BLaER1 treated with 17β-estradiol and CSF1 and Interleukin-3, amounts not matched to agents 10 nM and 100 nM (cell line): ENCODE measurements at regions not wholly inside any gene's neighbourhood (a gene's known extent, or its start where the extent isn't known, plus 50 kb on each side); places are given as distances from the start of the nearest gene placed in this dataset.
A peak's percentile ranks its signal among the peaks of the same experiment; 100 is the strongest.

Source experiments
- H3K27ac ChIP-seq, 11 experiments: shearing (Covaris generic); formaldehyde crosslinking; 2 replicates each; pipeline ENCODE4 v1.8.1; 2022
- H3K27me3 ChIP-seq, 11 experiments: shearing (Covaris generic); formaldehyde crosslinking; 2 replicates each; pipeline ENCODE4 v1.8.1; 2022
- H3K36me3 ChIP-seq, 11 experiments: shearing (Covaris generic); formaldehyde crosslinking; 2 replicates each; pipeline ENCODE4 v1.8.1; 2022
- H3K4me1 ChIP-seq, 10 experiments: shearing (Covaris generic); formaldehyde crosslinking; 2 replicates each; pipeline ENCODE4 v1.8.1; 2022
- H3K4me2 ChIP-seq, 11 experiments: shearing (Covaris generic); formaldehyde crosslinking; 2 replicates each; pipeline ENCODE4 v1.8.1; 2022
- H3K4me3 ChIP-seq, 10 experiments: shearing (Covaris generic); formaldehyde crosslinking; 2 replicates each; pipeline ENCODE4 v1.8.1; 2022
- H3K9ac ChIP-seq, 11 experiments: shearing (Covaris generic); formaldehyde crosslinking; 2 replicates each; pipeline ENCODE4 v1.8.1; 2022
- H3K9me3 ChIP-seq, 11 experiments: shearing (Covaris generic); formaldehyde crosslinking; replicated peaks in 1 of 11; 2 replicates each; pipeline ENCODE4 v1.8.1; 2022
- H4K20me1 ChIP-seq, 11 experiments: shearing (Covaris generic); formaldehyde crosslinking; 2 replicates each; pipeline ENCODE4 v1.8.1; 2022
- Cebpa-rat ChIP-seq, 11 experiments: shearing (Covaris generic); IDR thresholded peaks; 2 replicates each; pipeline ENCODE4 v1.8.1; 2022

DNA sequence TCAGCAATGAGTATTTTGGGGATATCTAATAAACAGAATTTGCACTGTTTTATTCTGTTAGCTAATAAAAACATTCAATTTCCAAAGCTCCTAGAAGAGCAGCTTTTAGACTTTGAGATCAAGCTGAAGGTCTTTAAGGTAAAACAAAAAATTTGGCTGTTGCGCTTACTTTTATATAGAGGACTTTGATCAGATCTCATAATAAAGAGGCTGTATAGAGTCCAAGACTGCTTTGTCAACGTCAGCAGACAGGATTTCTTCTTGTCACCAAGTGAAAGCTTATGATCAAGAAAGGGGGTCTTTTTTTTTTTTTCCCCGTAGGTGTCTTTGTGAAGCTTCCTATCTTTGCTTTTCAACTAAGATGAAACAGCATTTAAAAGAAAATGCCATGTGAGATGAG lies 556.5 kb upstream of the SLC35B3 start:
- no peak overlapping the region for H3K4me3 ChIP-seq
- H3K27ac ChIP-seq = no peak overlapping the region
- no peaks in the 10 kb centered on the region for H4K20me1 ChIP-seq
- no peaks in the 10 kb centered on the region for H3K36me3 ChIP-seq
- no peak overlapping the region for H3K4me2 ChIP-seq
- no peaks in the 10 kb centered on the region; a peak in 1 of 22 replicates for H3K9me3 ChIP-seq
- H3K27me3 ChIP-seq = no peaks in the 10 kb centered on the region
- no peaks in the 10 kb centered on the region for H3K4me1 ChIP-seq
- no peak for TF ChIP-seq Cebpa-rat (IDR thresholded peaks at IDR 0.05)
- H3K9ac ChIP-seq = no peak overlapping the region

DNA sequence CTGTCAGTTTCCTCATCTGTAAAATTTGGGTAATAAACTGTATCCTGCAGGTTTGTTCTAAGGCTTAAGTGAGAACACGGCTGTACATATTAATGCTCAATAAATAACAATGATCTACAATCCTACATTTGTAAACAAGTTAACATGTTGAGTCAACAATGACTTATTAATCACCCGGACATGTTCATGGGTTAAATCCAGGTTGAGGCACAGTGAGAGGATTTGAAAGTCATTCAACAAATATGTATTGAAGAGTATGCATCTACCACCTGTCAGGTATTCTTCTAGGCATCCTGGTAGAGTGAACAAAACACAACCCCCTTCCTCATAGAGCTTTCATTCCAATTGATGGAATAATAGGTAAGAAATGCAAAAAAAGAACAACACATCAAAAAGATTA lies 554.7 kb upstream of the SLC35B3 start:
- H3K9me3 ChIP-seq = no peaks in the 10 kb centered on the region
- H3K9ac ChIP-seq = no peak overlapping the region
- no peak overlapping the region for H3K4me3 ChIP-seq
- no peaks in the 10 kb centered on the region for H3K4me1 ChIP-seq
- H4K20me1 ChIP-seq = no peaks in the 10 kb centered on the region
- no peaks in the 10 kb centered on the region for H3K27me3 ChIP-seq
- no peak overlapping the region for H3K27ac ChIP-seq
- H3K4me2 ChIP-seq = no peak overlapping the region
- no peaks in the 10 kb centered on the region for H3K36me3 ChIP-seq
- no peak for TF ChIP-seq Cebpa-rat (IDR thresholded peaks at IDR 0.05)

DNA sequence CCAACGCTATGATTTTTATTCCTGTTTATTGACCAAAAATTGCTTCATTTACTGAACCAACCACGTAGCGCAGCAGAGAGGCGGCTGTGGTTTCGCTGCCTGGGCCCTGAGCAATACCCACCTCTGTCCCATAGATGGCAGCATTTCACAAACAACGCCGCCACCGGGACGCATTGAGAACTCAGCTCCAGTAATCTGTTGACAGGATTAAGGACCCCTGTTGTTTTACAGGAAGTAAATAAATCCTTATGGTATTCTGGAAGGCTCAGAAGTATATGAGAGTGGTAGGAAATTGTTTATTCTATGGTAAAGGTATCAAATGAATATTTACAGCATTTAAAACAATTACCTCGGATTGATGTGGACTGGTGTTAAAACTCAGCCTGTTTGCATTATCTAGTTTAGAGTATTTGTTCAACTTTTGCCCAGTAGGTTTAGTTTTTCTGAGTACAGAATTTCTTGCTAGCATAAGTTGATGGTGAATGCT lies 547.9 kb upstream of the SLC35B3 start:
- H3K4me2 ChIP-seq = peak overlapping the region in 2 of 11 experiments; percentile 31 to 49; a peak in 1 of 22 replicates
- peaks cover 0 to 4% (median 0%) of the 10 kb centered on the region in 11 experiments; a peak in 3 of 22 replicates for H3K9me3 ChIP-seq
- no peaks in the 10 kb centered on the region for H3K27me3 ChIP-seq
- H3K27ac ChIP-seq = no peak overlapping the region
- no peak overlapping the region for H3K9ac ChIP-seq
- no peak overlapping the region for H3K4me3 ChIP-seq
- no peaks in the 10 kb centered on the region for H3K36me3 ChIP-seq
- peaks cover 0 to 10% (median 4%) of the 10 kb centered on the region in 10 experiments; a peak in 3 of 20 replicates for H3K4me1 ChIP-seq
- H4K20me1 ChIP-seq = no peaks in the 10 kb centered on the region
- TF ChIP-seq Cebpa-rat (IDR thresholded peaks at IDR 0.05) = 0 out of 22 replicates have a peak, but pooled peaks of 1 of the 11 experiments have one; percentile 20

- no peak overlapping the region for H3K4me3 ChIP-seq
- H3K9me3 ChIP-seq = peaks cover 0 to 7% (median 0%) of the 10 kb centered on the region in 11 experiments; a peak in 4 of 22 replicates
- H3K9ac ChIP-seq = no peak overlapping the region
Observed at GRCh38 chr6:8982668-8983067, 547.3 kb upstream of the SLC35B3 start.

GRCh38 chr6:8973395-8973794 lies 538.0 kb upstream of the SLC35B3 start:
- H3K4me3 ChIP-seq = no peak overlapping the region
- H3K27me3 ChIP-seq = no peaks in the 10 kb centered on the region
- H3K36me3 ChIP-seq = no peaks in the 10 kb centered on the region
- no peak overlapping the region for H3K27ac ChIP-seq
- TF ChIP-seq Cebpa-rat (IDR thresholded peaks at IDR 0.05) = no peak
- peaks cover 15 to 29% (median 22%) of the 10 kb centered on the region in 11 experiments; a peak in 21 of 22 replicates for H3K9me3 ChIP-seq
- no peaks in the 10 kb centered on the region for H3K4me1 ChIP-seq
- no peaks in the 10 kb centered on the region for H4K20me1 ChIP-seq
- H3K4me2 ChIP-seq = no peak overlapping the region
- no peak overlapping the region for H3K9ac ChIP-seq

More at GRCh38 chr6:8982668-8983067, 547.3 kb upstream of the SLC35B3 start:
- Histone ChIP-seq H3K36me3 (no peaks in the 10 kb centered on the region), H3K27ac (no peak overlapping the region), H4K20me1 (no peaks in the 10 kb centered on the region), H3K4me1 (peaks cover 0 to 10% (median 4%) of the 10 kb centered on the region in 10 experiments; a peak in 3 of 20 replicates), H3K4me2 (peak overlapping the region in 2 of 11 experiments; percentile 31 to 49; a peak in 1 of 22 replicates), H3K27me3 (no peaks in the 10 kb centered on the region)
- no peak for TF ChIP-seq Cebpa-rat (IDR thresholded peaks at IDR 0.05)

GRCh38 chr6:8969747-8970146 lies 534.4 kb upstream of the SLC35B3 start:
- no peak overlapping the region for H3K9ac ChIP-seq
- no peaks in the 10 kb centered on the region for H3K27me3 ChIP-seq
- peaks cover 15 to 38% (median 22%) of the 10 kb centered on the region in 11 experiments; a peak in 21 of 22 replicates for H3K9me3 ChIP-seq
- no peaks in the 10 kb centered on the region for H3K4me1 ChIP-seq
- no peak overlapping the region for H3K27ac ChIP-seq
- no peak overlapping the region for H3K4me2 ChIP-seq
- H3K36me3 ChIP-seq = no peaks in the 10 kb centered on the region
- no peak overlapping the region for H3K4me3 ChIP-seq
- TF ChIP-seq Cebpa-rat (IDR thresholded peaks at IDR 0.05) = no peak
- no peaks in the 10 kb centered on the region for H4K20me1 ChIP-seq

DNA sequence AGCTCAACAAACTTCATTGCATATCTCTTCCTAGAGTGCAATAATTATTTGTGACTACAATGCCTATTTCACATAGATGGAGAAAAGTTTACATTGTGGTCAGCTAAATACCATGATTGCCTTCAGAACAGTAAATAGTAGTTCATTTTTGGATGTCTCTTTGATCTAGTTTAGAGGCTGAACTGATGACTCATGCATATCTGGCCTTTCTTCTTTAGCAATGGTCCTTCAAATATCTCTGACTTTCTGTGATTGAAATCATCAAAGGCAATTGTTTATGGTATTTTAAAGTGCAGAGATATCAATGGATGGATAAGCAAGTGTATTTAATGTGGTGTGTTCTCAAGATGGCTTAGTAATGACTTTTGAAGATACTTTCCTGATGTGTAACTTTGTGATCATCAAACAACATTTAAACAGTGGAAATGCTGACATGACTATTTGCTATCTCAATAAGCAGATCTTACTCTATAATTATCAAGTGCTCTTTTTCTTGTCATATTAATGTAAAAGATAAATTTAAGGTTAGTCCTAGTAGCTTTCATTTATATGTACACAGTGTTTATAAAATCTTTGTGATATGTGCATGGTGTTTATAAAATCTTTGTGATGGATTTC lies 523.7 kb upstream of the SLC35B3 start:
- Histone ChIP-seq H3K9ac (no peak overlapping the region), H4K20me1 (no peaks in the 10 kb centered on the region), H3K27me3 (no peaks in the 10 kb centered on the region), H3K4me1 (no peaks in the 10 kb centered on the region), H3K4me2 (no peak overlapping the region), H3K4me3 (no peak overlapping the region), H3K27ac (no peak overlapping the region), H3K36me3 (no peaks in the 10 kb centered on the region), H3K9me3 (no peaks in the 10 kb centered on the region)
- TF ChIP-seq Cebpa-rat (IDR thresholded peaks at IDR 0.05) = no peak

DNA sequence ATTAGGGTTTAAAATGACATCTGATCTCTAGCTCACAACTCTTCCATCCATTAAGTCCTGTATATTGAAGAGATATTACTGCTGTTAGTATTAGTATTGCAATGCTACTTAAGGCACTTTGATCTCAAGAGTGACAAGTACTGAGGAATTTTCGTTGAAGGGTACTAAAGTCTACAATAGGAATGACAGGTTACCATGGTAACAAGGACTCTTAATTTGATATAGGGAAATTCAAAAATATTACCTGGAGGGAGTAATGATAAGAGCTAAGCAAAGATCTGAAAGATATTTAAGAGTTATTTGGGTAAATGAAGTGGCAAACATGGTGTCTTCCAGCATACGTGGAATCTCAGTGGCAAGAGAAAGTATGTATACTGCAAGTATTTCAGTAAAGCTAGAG lies 518.0 kb upstream of the SLC35B3 start:
- no peak overlapping the region for H3K4me3 ChIP-seq
- H3K36me3 ChIP-seq = no peaks in the 10 kb centered on the region
- no peaks in the 10 kb centered on the region for H4K20me1 ChIP-seq
- no peaks in the 10 kb centered on the region for H3K9me3 ChIP-seq
- no peak overlapping the region for H3K9ac ChIP-seq
- H3K4me2 ChIP-seq = no peak overlapping the region
- no peak overlapping the region for H3K27ac ChIP-seq
- H3K27me3 ChIP-seq = no peaks in the 10 kb centered on the region
- no peak for TF ChIP-seq Cebpa-rat (IDR thresholded peaks at IDR 0.05)
- no peaks in the 10 kb centered on the region for H3K4me1 ChIP-seq

- Histone ChIP-seq H4K20me1 (no peaks in the 10 kb centered on the region), H3K9me3 (no peaks in the 10 kb centered on the region), H3K4me2 (no peak overlapping the region), H3K27me3 (no peaks in the 10 kb centered on the region), H3K36me3 (no peaks in the 10 kb centered on the region), H3K4me1 (no peaks in the 10 kb centered on the region), H3K4me3 (no peak overlapping the region), H3K9ac (no peak overlapping the region), H3K27ac (no peak overlapping the region)
- no peak for TF ChIP-seq Cebpa-rat (IDR thresholded peaks at IDR 0.05)
Observed at GRCh38 chr6:8948733-8949132, 513.4 kb upstream of the SLC35B3 start.

DNA sequence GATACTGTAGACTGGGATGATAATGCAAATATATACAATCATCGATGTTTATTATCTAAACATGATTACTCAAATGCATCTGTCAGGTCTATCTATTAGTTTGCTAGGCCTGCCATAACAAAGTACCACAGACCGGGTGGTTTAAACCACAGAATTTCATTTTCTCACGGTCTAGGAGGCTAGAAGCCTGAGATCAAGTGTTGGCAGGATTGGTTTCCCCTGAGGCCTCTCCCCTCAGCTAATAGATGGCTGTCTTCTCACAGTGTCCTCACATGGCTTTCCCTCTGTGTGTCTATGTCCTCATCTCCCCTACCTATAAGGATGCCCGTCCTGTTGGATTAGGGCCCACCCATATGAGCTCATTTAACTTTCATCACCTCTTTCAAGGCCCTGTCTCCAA lies 512.6 kb upstream of the SLC35B3 start:
- H3K4me2 ChIP-seq = no peak overlapping the region

More for the DNA sequence above, 512.6 kb upstream of the SLC35B3 start:
- H3K9me3 ChIP-seq = no peaks in the 10 kb centered on the region
- H3K9ac ChIP-seq = no peak overlapping the region
- no peaks in the 10 kb centered on the region for H3K4me1 ChIP-seq
- no peaks in the 10 kb centered on the region for H3K27me3 ChIP-seq
- no peaks in the 10 kb centered on the region for H4K20me1 ChIP-seq
- no peak overlapping the region for H3K27ac ChIP-seq
- H3K36me3 ChIP-seq = no peaks in the 10 kb centered on the region
- H3K4me3 ChIP-seq = no peak overlapping the region
- TF ChIP-seq Cebpa-rat (IDR thresholded peaks at IDR 0.05) = no peak
